Activated B cell treated with CpG ODN at 0.5 μM for 24 hours (primary cell): ENCODE measurements at regions not wholly inside any gene's neighbourhood (a gene's known extent, or its start where the extent isn't known, plus 50 kb on each side); places are given as distances from the start of the nearest gene placed in this dataset.

Experiments
- ATAC-seq: fragments of 200-7000 bp; cut with Tn5 transposase; one replicate; pipeline ENCODE4 v1.10.0; 2021; ENCODE audit warnings: low read depth, mild to moderate bottlenecking, moderate library complexity
- CTCF ChIA-PET: fragments of 350-600 bp; sonication (Branson Sonifier 250); formaldehyde crosslinking; loops from one replicate; lab custom pipeline; 2021; ENCODE audit warnings: antibody characterized with exemption; lab: Charles Lee
- POLR2A ChIA-PET: fragments of 350-600 bp; sonication (Branson Sonifier 250); formaldehyde crosslinking; loops from one replicate; lab custom pipeline; 2021; ENCODE audit warnings: antibody characterized with exemption; lab: Charles Lee
- DNase-seq: peaks from one replicate; pipeline ENCODE4 v3.0.0; 2022
- H3K27ac Mint-ChIP-seq: one replicate; pipeline ENCODE4 v1.8.0; 2020; ENCODE audit warnings: mixed read lengths
- H3K27me3 Mint-ChIP-seq: one replicate; pipeline ENCODE4 v1.8.0; 2021; ENCODE audit warnings: mixed read lengths
- H3K36me3 Mint-ChIP-seq: one replicate; pipeline ENCODE4 v1.8.0; 2021; ENCODE audit warnings: low read depth, mixed read lengths
- H3K4me1 Mint-ChIP-seq: one replicate; pipeline ENCODE4 v1.8.0; 2021; ENCODE audit warnings: mixed read lengths
- H3K4me3 Mint-ChIP-seq: one replicate; pipeline ENCODE4 v1.8.0; 2020; ENCODE audit warnings: mild to moderate bottlenecking, mixed read lengths
- H3K9me3 Mint-ChIP-seq: one replicate; pipeline ENCODE4 v1.8.0; 2020; ENCODE audit warnings: mixed read lengths
- CTCF ChIP-seq: fragments of 200-600 bp; IDR thresholded peaks from one replicate; pipeline ENCODE4 v1.8.0; 2022; ENCODE audit warnings: antibody characterized with exemption, mild to moderate bottlenecking
- intact Hi-C: fragments of 100-400 bp; cut with micrococcal nuclease; formaldehyde crosslinking; loops from one replicate; pipeline ENCODE4 v1.15.1; 2024

DNA sequence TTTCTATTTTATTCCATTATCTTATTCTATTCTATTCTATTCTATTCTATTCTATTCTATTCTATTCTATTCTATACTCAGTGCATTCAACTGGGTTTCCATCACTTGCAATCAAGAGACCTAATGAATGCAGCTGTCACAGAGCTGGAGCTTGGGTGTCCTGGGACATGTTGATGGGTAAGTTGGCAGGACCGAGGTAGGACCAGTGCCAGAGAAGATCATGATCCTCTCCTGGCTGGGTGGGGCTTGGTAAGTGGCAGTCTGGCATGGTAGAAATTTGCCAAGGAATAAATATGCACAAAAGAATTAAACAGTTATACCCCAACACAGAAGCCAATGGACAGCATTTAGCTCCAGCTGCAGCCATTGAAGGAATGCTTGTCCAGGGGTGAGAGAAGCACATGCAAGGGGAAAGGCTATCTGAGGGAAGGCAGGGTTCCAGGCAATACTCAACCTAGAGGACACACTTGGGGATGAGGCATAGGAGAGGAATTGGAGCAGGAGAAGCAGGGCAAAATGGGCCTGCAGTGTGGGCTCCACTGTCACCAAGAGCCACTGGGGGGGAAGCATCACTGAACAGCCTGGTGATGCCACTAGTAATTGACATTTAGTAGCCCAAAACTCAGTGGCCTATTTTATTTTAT lies 97.0 kb upstream of the CD82 start:
- H3K27me3 Mint-ChIP-seq: peaks cover 8% of the 10 kb centered on the region
- H3K36me3 Mint-ChIP-seq: no peaks in the 10 kb centered on the region
- no peak for TF ChIP-seq CTCF
- peaks cover 5% of the 10 kb centered on the region for H3K9me3 Mint-ChIP-seq
- no peaks in the 10 kb centered on the region for H3K4me1 Mint-ChIP-seq
- CTCF ChIA-PET: no interaction called here
- intact Hi-C loops: no loop called here
- no peak overlapping the region for H3K27ac Mint-ChIP-seq
- POLR2A ChIA-PET: no interaction called here
- ATAC-seq (no peak), DNase-seq (no peak)
- no peak overlapping the region for H3K4me3 Mint-ChIP-seq

DNA sequence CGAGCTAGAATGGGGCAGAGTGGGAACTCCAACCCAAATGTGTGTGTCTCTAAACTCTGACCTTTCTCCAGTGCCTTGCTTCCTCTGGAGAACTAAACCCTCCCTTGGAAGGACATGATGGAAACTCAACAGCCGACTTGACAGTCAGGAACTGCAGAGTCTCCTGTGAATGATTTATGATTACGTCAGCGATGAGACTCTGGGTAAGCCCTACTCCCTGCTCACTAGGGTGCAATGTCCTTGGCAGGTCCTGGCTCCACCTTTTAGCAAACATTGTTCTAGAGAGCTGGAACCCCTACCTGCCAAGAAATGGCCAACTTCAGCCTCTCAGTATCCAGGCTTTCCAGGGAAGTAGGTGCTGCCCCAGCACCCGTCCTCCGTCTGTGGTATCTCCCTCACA lies 96.1 kb upstream of the CD82 start:
- DNase-seq (no peak), ATAC-seq (no peak)
- Mint-ChIP-seq H3K4me1 (no peaks in the 10 kb centered on the region), H3K36me3 (no peaks in the 10 kb centered on the region), H3K27me3 (peaks cover 11% of the 10 kb centered on the region), H3K9me3 (peaks cover 5% of the 10 kb centered on the region), H3K27ac (no peak overlapping the region), H3K4me3 (no peak overlapping the region)
- POLR2A ChIA-PET: no interaction called here
- no peak for TF ChIP-seq CTCF
- intact Hi-C loops: no loop called here
- CTCF ChIA-PET: no interaction called here

- H3K9me3 Mint-ChIP-seq: no peaks in the 10 kb centered on the region
- intact Hi-C loops: no loop called here
These were observed 94.6 kb upstream of the CD82 start for GRCh38 chr11:44470854-44471253.

DNA sequence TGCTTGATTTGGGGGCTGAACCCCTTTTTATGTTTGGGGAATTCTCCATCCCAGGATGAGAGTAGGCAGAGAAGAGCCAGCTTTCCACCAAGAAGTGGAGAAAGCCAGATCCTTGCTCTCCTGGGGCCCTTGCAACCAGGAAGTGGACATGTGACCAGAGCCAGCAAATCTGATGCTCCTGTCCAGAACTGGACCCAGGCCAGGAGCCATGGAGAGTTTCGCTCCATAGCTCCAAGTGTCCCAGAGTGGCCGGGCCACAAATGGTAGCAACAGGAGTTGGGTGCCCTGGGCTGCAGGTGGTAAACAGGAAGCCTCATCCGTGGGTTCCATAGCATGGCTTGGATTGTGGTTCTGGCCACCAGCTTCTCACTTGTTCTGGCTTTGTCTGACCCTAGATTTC lies 93.9 kb upstream of the CD82 start:
- POLR2A ChIA-PET: no interaction called here

More at GRCh38 chr11:44470854-44471253, 94.6 kb upstream of the CD82 start:
- POLR2A ChIA-PET: no interaction called here
- Mint-ChIP-seq H3K4me1 (no peaks in the 10 kb centered on the region), H3K36me3 (no peaks in the 10 kb centered on the region), H3K4me3 (no peak overlapping the region), H3K27me3 (peaks cover 23% of the 10 kb centered on the region), H3K27ac (no peak overlapping the region)
- ATAC-seq: no peak
- CTCF ChIA-PET: no interaction called here
- no peak for TF ChIP-seq CTCF
- DNase-seq: no peak

DNA sequence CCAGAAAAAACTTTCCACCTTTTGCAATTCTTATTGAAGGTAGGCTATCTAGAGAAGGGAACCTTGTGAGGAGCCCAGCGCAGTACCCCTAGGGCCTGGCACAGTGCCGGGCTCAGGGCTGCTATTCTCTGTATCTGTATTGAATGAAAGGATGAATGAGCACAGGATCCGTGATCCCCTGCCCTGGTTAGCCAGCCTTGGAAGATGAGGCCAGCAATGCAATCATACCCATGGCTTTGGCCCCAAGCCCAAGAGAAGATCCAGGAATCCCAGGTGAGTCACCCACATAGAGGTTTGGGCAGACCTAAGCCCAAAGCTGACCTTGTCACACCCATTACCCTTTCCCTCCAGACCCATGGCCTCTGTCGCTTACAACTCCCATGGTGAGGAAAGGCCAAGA lies 92.5 kb upstream of the CD82 start:
- peaks cover 28% of the 10 kb centered on the region for H3K27me3 Mint-ChIP-seq
- no peaks in the 10 kb centered on the region for H3K9me3 Mint-ChIP-seq
- ChIA-PET POLR2A (no interaction called here), CTCF (no interaction called here)
- H3K36me3 Mint-ChIP-seq: no peaks in the 10 kb centered on the region
- H3K4me1 Mint-ChIP-seq: no peaks in the 10 kb centered on the region
- H3K27ac Mint-ChIP-seq: no peak overlapping the region
- DNase-seq: no peak
- TF ChIP-seq CTCF: no peak
- H3K4me3 Mint-ChIP-seq: no peak overlapping the region
- intact Hi-C loops: no loop called here
- ATAC-seq: no peak

More for the DNA sequence above, 93.9 kb upstream of the CD82 start:
- ATAC-seq (no peak), DNase-seq (no peak)
- TF ChIP-seq CTCF: no peak
- Mint-ChIP-seq H3K4me3 (no peak overlapping the region), H3K9me3 (no peaks in the 10 kb centered on the region), H3K36me3 (no peaks in the 10 kb centered on the region), H3K27ac (no peak overlapping the region), H3K4me1 (no peaks in the 10 kb centered on the region), H3K27me3 (peaks cover 30% of the 10 kb centered on the region)
- intact Hi-C loops: no loop called here
- CTCF ChIA-PET: no interaction called here
